ENCODE measurements at regions not wholly inside any gene's neighbourhood (a gene's known extent, or its start where the extent isn't known, plus 50 kb on each side); places are given as distances from the start of the nearest gene placed in this dataset.

DNA sequence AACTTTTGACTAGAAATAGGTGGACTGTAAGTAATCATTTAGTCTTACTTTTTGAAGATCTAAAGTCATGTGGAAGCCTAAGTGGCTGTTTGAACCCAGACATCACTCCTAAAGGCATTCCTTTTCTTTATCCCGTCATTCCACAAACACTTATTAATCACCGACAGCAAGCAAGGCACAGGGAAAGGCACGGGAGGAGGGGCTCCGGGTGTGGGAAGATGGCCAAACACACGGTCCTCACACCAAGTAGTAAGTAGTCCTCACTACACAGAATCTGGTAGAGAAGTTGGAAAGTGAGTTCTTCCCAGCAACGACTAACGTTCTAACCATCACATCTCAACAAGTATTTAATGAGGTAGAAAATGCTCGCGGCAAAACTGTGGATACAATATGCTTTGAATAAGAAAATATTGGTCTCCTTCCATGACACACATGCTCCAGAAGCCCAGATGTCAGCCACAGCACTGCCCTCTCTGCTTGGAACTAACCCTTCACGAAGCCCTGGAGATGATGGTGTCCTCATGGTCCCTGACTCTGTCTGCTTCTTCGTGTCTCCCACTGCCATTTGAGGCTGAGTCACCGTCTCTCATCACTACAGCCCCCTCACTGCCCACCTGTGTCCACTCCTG is 202.2 kb downstream of the OPA1 start:
- 6 to 100% (median 80%) methylated on average over 1 to 10 of the region's 12 CpGs for WGBS, 10 experiments

DNA sequence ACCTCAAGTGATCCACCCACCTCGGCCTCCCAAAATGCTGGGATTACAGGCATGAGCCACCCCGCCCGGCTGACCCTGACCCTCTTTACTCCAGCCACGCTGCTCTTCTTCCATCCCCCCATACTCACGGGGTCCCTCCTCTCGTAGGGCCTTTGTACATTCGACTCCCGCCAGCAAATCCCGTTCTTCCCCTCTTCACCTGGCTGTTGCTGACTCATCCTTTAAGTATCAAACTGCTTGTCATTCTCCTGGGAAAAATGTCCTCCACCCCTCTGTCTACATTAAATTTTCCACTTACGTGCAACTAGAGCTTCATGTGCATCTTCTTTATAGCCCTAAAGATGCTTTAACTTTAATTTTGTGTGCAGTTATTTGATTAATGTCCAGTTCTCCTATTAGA is 203.1 kb downstream of the OPA1 start:
- WGBS, 10 experiments: 85 to 100% (median 98%) methylated on average over 1 to 7 of the region's 10 CpGs; no CpG with 5 or more reads in 2 of the 10 experiments
- Histone ChIP-seq H3K27ac (no peak overlapping the region), H3K4me1 (replicated peaks in 1 of 2) (peaks cover 16 to 19% of the 10 kb centered on the region in 2 donors), H3K4me3 (no peak overlapping the region)
- no peak for ATAC-seq (replicated peaks in 6 of 8)
- in situ Hi-C loops (cut with MboI; ENCODE audit: low pct_unique_long_range_greater_than_20kb in 2 of 9, low sequenced_read_pairs in 9 of 9, unreplicated experiment in 9 of 9): loop anchor here in 3 of 9 experiments (25.0 kb wide), 3 partner anchors 191 to 516 kb away; partner anchors contain the start of gene HES1 (in 2 of the 3)

More for the DNA sequence above, 202.2 kb downstream of the OPA1 start:
- peaks cover 16 to 19% of the 10 kb centered on the region in 2 donors for H3K4me1 ChIP-seq (replicated peaks in 1 of 2)
- in situ Hi-C loops (cut with MboI; ENCODE audit: low pct_unique_long_range_greater_than_20kb in 2 of 9, low sequenced_read_pairs in 9 of 9, unreplicated experiment in 9 of 9): loop anchor here in 3 of 9 experiments (25.0 kb wide), 3 partner anchors 192 to 517 kb away; partner anchors contain the start of gene HES1 (in 2 of the 3)
- no peak overlapping the region for H3K4me3 ChIP-seq
- ATAC-seq (replicated peaks in 6 of 8): peak in 3 of 8 experiments; percentile 67 to 88 (median 79)
- no peak overlapping the region for H3K27ac ChIP-seq

DNA sequence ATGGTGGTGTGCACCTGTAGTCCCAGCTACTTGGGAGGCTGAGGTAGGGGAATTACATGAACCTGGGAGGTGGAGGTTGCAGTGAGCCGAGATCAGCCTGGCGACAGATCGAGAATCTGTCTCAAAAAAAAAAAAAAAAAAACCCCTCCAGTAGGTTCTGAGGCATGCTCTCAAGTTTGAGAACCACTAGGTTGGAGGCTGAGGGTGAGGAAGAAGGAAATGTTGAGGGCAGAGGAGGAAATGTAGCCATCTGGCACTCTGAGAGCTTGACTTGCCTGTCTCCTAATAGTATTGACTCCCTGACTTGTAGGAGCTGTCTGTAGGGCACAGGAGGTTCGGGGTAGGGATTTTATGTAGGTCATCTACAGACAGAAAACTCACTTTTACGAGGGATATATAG is 204.6 kb downstream of the OPA1 start:
- WGBS, 10 experiments: 57 to 100% (median 100%) methylated on average over 1 to 2 of the region's 5 CpGs; no CpG with 5 or more reads in 5 of the 10 experiments
- Histone ChIP-seq H3K4me1 (replicated peaks in 1 of 2) (peaks cover 16% of the 10 kb centered on the region in 2 donors), H3K4me3 (no peak overlapping the region), H3K27ac (no peak overlapping the region)
- in situ Hi-C loops (cut with MboI; ENCODE audit: low pct_unique_long_range_greater_than_20kb in 2 of 9, low sequenced_read_pairs in 9 of 9, unreplicated experiment in 9 of 9): loop anchor here in 3 of 9 experiments (25.0 kb wide), 3 partner anchors 190 to 515 kb away; partner anchors contain the start of gene HES1 (in 2 of the 3)
- ATAC-seq (replicated peaks in 6 of 8): no peak

DNA sequence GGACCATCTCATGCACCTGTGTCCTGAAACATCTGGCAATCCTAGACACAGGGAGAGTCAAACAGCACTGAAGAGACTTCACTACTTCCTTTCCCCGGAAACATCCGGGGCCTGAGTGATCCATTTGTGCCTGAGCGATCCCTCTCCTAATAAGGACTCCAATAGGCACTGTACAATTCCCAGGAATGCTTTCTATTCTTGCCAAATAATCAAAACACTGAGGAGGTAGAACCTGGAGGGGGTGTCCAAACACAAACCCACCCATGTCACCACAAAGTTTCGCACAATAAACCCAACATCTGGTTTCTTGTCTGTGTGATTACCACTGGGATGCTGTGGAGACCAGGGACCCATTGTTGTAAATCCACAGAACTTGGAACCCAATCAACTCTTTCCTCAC is 205.0 kb downstream of the OPA1 start:
- in situ Hi-C loops (cut with MboI; ENCODE audit: low pct_unique_long_range_greater_than_20kb in 2 of 9, low sequenced_read_pairs in 9 of 9, unreplicated experiment in 9 of 9): loop anchor here in 3 of 9 experiments (25.0 kb wide), 3 partner anchors 189 to 514 kb away; partner anchors contain the start of gene HES1 (in 2 of the 3)

DNA sequence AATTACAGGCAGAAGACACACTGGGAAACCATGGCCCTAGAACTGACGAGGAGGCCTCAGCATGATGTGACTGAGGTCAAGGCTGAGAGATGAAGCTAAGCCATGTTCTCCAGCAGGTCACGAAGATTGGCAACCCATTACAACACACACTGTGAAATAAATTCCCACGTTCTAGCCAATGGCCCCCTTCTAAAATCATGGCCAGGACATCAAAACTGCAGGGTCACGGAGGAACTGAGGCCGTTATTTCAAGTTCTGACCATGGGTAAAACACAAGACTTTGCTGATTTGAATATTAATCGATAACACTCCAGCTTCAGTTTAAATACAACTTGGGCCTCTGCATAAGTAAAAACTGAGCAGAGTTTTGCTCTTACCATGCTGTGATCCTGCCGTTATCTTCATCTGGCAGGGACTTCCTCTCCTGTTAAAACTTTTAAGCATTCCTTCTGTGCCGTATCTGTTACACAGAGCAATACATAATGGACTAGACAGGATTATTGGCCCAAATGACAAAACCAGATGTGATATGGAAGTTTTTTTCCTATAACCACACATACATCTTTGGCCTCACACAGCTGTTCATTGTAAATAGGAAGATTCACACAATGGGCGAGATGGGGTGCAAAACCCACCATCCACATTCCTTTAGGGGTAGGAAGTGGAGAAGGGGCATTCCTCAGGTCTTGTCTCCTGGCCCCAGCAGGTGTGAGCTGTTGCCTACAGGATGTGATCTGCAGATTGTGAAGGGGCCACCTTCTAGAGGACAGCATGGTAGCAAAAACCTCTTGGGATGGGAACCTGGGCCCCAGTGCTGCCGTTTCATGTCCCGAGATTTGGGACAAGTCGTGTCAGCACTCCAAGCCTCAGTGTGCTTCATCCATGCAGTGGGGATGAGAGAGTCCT is 207.4 kb downstream of the OPA1 start:
- ATAC-seq (replicated peaks in 6 of 8): no peak
- in situ Hi-C loops (cut with MboI; ENCODE audit: low pct_unique_long_range_greater_than_20kb in 2 of 9, low sequenced_read_pairs in 9 of 9, unreplicated experiment in 9 of 9): no loop called here
- peaks cover 0 to 7% of the 10 kb centered on the region in 2 donors for H3K4me1 ChIP-seq (replicated peaks in 1 of 2)
- WGBS, 10 experiments: 81 to 100% (median 92%) methylated on average over 3 to 11 of the region's 12 CpGs; no CpG with 5 or more reads in 2 of the 10 experiments
- no peak overlapping the region for H3K4me3 ChIP-seq
- H3K27ac ChIP-seq: no peak overlapping the region

More for the DNA sequence above, 205.0 kb downstream of the OPA1 start:
- no peak overlapping the region for H3K27ac ChIP-seq
- WGBS, 10 experiments: 10 to 100% (median 78%) methylated on average over 1 to 4 of the region's 4 CpGs; no CpG with 5 or more reads in 1 of the 10 experiments
- peaks cover 14 to 16% of the 10 kb centered on the region in 2 donors for H3K4me1 ChIP-seq (replicated peaks in 1 of 2)
- no peak for ATAC-seq (replicated peaks in 6 of 8)
- no peak overlapping the region for H3K4me3 ChIP-seq

DNA sequence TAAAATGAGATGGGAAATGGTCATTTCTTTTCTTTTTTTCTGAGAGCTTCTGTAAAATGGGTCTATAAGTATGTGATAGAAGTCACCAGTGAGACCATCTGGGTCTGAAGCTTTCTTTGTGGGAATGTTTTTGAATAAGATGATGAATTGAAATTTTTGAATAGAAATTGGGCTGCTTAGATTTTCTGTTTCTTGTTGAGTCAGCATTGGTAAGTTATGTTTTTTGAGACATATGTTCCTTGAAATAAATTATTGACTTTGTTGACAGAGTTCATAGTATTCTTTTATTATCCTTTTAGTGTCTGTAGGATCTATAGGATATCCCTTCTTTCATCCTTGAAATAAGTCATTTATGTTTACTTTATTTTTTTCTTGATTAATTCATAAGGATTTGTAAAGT is 208.1 kb downstream of the OPA1 start:
- peaks cover 0 to 7% of the 10 kb centered on the region in 2 donors for H3K4me1 ChIP-seq (replicated peaks in 1 of 2)
- in situ Hi-C loops (cut with MboI; ENCODE audit: low pct_unique_long_range_greater_than_20kb in 2 of 9, low sequenced_read_pairs in 9 of 9, unreplicated experiment in 9 of 9): no loop called here
- H3K4me3 ChIP-seq: no peak overlapping the region
- no peak for ATAC-seq (replicated peaks in 6 of 8)
- no peak overlapping the region for H3K27ac ChIP-seq

DNA sequence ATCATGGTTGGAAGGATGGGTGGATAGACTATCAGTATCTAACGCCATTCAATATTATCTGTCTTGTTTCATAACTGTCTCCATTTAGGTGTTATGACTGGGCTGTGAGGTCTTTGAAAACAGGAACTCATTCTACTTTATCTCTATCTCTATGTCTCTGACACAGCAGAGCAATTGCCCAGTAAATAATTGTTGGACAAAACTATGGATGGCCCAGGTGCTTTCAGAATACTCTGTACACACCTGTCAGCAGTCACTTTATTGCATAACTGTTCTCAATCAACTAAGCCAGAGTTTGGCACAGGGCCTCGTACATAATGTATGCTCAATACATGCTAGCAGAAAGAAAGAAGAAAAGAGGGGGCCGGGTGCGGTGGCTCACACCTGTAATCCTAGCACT is 210.3 kb downstream of the OPA1 start:
- H3K4me1 ChIP-seq (replicated peaks in 1 of 2): peaks cover 0 to 7% of the 10 kb centered on the region in 2 donors
- in situ Hi-C loops (cut with MboI; ENCODE audit: low pct_unique_long_range_greater_than_20kb in 2 of 9, low sequenced_read_pairs in 9 of 9, unreplicated experiment in 9 of 9): no loop called here
- no peak overlapping the region for H3K27ac ChIP-seq
- no peak overlapping the region for H3K4me3 ChIP-seq
- WGBS, 10 experiments: 58 to 100% (median 93%) methylated on average over 1 to 4 of the region's 4 CpGs; no CpG with 5 or more reads in 1 of the 10 experiments
- no peak for ATAC-seq (replicated peaks in 6 of 8)

DNA sequence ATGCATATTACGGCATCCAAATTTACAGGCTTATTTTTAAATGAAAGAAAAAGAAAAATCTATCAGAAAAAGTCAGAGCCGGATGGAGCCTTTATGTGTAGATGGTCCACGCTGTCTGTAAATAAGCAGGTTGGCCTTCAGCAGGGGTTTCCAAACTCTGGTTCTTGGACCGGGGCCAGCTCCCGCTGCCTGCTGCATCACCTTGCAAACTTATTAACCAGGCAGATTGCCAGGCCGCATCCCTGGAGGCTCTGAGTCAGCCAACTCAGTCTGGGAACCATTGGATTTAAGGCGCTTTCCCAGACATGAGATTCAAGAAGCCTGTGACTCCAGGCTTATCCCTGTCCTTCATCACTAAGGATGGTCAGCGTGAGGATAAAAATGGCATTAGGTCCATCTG is 212.4 kb downstream of the OPA1 start:
- in situ Hi-C loops (cut with MboI; ENCODE audit: low pct_unique_long_range_greater_than_20kb in 2 of 9, low sequenced_read_pairs in 9 of 9, unreplicated experiment in 9 of 9): no loop called here
- peak in 6 of 8 experiments; percentile 45 to 85 (median 71) for ATAC-seq (replicated peaks in 6 of 8)
- Histone ChIP-seq H3K4me3 (no peak overlapping the region), H3K27ac (no peak overlapping the region), H3K4me1 (replicated peaks in 1 of 2) (peaks cover 0 to 11% of the 10 kb centered on the region in 2 donors)
- 20 to 100% (median 94%) methylated on average over 1 to 7 of the region's 8 CpGs; no CpG with 5 or more reads in 1 of the 10 experiments for WGBS, 10 experiments

DNA sequence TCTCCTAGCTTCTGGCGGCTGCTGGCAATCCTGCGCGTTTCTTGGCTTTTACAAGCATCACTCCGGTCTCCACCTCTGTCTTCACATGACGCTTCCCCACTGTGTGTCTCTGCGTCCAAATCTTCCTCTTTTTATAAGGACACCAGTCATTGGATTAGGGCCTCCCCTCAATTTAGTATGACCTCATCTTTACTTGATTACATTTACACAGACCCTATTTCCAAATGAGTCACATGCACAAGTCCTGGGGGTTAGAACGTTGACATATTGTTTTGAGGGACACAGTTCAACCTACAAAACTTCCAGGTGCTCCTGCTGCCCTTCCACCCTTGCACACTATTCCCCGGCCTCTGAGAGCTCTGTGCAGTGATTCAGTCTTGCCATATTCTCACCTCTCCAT is 215.3 kb downstream of the OPA1 start:
- Histone ChIP-seq H3K4me1 (replicated peaks in 1 of 2) (peaks cover 0 to 16% of the 10 kb centered on the region in 2 donors), H3K27ac (no peak overlapping the region), H3K4me3 (no peak overlapping the region)
- ATAC-seq (replicated peaks in 6 of 8): no peak
- in situ Hi-C loops (cut with MboI; ENCODE audit: low pct_unique_long_range_greater_than_20kb in 2 of 9, low sequenced_read_pairs in 9 of 9, unreplicated experiment in 9 of 9): no loop called here
- 67 to 100% (median 94%) methylated on average over 1 to 7 of the region's 8 CpGs; no CpG with 5 or more reads in 2 of the 10 experiments for WGBS, 10 experiments

DNA sequence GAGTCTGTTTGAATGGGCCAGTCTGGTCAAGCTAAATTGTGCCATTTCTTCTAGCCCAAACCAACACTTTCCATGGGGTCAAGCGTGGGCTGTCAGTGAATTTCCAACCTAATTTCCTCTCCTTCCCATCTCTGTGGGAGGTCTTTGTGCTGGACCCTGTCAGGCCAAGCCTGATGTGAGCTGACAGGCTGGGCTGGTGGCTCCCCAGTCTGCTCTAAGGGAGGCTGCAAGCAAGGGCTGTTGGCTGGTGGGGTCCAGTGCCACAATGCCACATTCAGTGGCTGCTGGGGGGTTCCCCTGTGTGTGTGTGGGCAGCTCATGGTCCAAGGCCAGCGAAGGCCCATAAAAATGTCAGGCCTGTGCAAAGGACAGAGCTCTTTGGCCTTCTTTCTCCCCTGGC is 216.1 kb downstream of the OPA1 start:
- Histone ChIP-seq H3K4me1 (replicated peaks in 1 of 2) (peaks cover 0 to 16% of the 10 kb centered on the region in 2 donors), H3K27ac (no peak overlapping the region), H3K4me3 (no peak overlapping the region)
- ATAC-seq (replicated peaks in 6 of 8): no peak
- in situ Hi-C loops (cut with MboI; ENCODE audit: low pct_unique_long_range_greater_than_20kb in 2 of 9, low sequenced_read_pairs in 9 of 9, unreplicated experiment in 9 of 9): no loop called here
- WGBS, 10 experiments: 56 to 88% (median 77%) methylated on average over 1 to 2 of the region's 2 CpGs; no CpG with 5 or more reads in 6 of the 10 experiments

DNA sequence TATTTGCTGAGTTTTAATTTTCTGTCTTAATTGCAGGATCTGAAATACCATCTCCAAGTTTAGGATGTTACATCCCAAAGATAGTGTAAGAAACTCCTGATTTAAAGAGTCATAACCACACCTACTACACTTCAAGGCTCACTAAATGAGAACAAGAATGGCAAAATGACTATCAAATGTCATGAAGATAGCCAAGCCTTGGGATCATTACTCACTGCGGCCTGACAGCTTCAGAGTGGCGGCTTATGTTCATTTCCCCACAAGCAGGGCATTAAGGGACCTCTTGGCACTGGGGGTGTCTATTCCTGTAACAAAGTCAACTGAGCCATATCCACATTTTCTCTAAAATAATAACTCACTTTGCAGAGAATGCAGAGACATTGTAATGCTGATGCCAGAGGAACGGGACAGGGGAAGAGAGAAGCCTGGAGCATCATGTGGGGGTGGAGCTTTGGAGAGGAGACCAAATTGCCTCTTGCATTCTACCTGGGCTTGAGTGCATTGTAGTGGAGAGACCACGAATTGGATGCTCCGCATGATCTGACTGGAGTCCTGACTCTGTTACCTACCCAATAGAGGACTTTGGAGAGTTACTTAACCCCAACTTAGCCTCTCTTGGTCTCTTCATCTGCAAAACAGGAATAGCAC is 219.2 kb downstream of the OPA1 start:
- WGBS, 10 experiments: 72 to 100% (median 84%) methylated on average over 2 to 5 of the region's 5 CpGs; no CpG with 5 or more reads in 5 of the 10 experiments
- H3K4me1 ChIP-seq (replicated peaks in 1 of 2): peaks cover 8 to 23% of the 10 kb centered on the region in 2 donors
- in situ Hi-C loops (cut with MboI; ENCODE audit: low pct_unique_long_range_greater_than_20kb in 2 of 9, low sequenced_read_pairs in 9 of 9, unreplicated experiment in 9 of 9): no loop called here
- no peak for ATAC-seq (replicated peaks in 6 of 8)
- no peak overlapping the region for H3K4me3 ChIP-seq
- H3K27ac ChIP-seq: no peak overlapping the region

DNA sequence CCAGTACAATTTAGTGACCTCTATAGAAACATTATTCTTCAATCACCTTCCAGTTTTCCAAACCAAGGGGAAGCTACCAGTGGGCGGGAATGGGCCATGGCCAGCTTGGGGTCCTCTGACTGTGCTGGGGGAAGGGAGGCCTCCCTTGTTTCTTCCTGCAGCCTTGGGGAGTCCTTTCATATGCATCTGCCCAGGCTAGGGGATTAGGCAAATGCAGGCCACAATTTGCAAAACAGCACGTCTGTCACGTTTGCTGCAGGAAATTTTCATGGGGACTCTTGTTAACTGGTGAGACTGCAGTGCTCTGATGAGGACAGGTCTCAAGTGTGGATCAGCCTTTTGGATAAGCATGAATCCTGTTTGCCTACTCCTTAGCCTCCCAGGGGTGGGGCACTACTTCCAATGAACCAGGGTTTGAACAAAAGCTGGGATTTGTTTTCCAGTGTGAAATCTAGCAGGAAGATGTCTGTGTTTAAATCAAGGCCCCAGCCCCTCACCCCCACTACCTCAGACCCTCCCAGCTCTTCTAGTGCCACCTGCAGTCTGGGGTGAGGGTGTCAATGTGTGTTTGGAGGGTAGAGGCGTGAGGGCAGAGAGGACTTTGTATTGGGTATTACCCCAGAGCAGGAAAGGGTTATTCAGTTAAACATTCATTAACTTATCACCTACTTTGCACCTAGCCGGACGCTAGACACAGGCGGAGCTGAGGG is 219.9 kb downstream of the OPA1 start:
- Histone ChIP-seq H3K4me1 (replicated peaks in 1 of 2) (peaks cover 12 to 28% of the 10 kb centered on the region in 2 donors), H3K27ac (no peak overlapping the region), H3K4me3 (no peak overlapping the region)
- in situ Hi-C loops (cut with MboI; ENCODE audit: low pct_unique_long_range_greater_than_20kb in 2 of 9, low sequenced_read_pairs in 9 of 9, unreplicated experiment in 9 of 9): no loop called here
- 59 to 87% (median 77%) methylated on average over 1 to 6 of the region's 7 CpGs; no CpG with 5 or more reads in 5 of the 10 experiments for WGBS, 10 experiments
- ATAC-seq (replicated peaks in 6 of 8): peak in 3 of 8 experiments; percentile 9 to 56 (median 40)
